Tibial nerve (tissue), 4 donors: ENCODE measurements at regions not wholly inside any gene's neighbourhood (a gene's known extent, or its start where the extent isn't known, plus 50 kb on each side); places are given as distances from the start of the nearest gene placed in this dataset.

ENCODE experiments used
- EP300 ChIP-seq, 2 donors: sonication (generic); formaldehyde crosslinking; IDR thresholded peaks; one replicate each; pipeline ENCODE4 v1.6.1; 2017; ENCODE audit warnings: antibody characterized with exemption in 2 of 2, mild to moderate bottlenecking in 1 of 2
- POLR2A ChIP-seq, 2 donors: fragments of 450-650 bp; IDR thresholded peaks; one replicate each; pipeline ENCODE4 v1.6.1; 2017; ENCODE audit warnings: antibody characterized with exemption in 2 of 2, mild to moderate bottlenecking in 2 of 2, moderate library complexity in 2 of 2
- TF ChIP-seq, protein P1 (sequence below), 5 experiments: fragments of 200-600 bp in 3 of 5; fragments of 450-650 bp in 2 of 5; sonication (generic) in 3 of 5; IDR thresholded peaks; one replicate each; pipeline ENCODE4 v1.5.1; 2016 to 2019; ENCODE audit warnings: antibody characterized with exemption in 5 of 5, mild to moderate bottlenecking in 3 of 5, moderate library complexity in 2 of 5

- TF ChIP-seq, protein P1, sequence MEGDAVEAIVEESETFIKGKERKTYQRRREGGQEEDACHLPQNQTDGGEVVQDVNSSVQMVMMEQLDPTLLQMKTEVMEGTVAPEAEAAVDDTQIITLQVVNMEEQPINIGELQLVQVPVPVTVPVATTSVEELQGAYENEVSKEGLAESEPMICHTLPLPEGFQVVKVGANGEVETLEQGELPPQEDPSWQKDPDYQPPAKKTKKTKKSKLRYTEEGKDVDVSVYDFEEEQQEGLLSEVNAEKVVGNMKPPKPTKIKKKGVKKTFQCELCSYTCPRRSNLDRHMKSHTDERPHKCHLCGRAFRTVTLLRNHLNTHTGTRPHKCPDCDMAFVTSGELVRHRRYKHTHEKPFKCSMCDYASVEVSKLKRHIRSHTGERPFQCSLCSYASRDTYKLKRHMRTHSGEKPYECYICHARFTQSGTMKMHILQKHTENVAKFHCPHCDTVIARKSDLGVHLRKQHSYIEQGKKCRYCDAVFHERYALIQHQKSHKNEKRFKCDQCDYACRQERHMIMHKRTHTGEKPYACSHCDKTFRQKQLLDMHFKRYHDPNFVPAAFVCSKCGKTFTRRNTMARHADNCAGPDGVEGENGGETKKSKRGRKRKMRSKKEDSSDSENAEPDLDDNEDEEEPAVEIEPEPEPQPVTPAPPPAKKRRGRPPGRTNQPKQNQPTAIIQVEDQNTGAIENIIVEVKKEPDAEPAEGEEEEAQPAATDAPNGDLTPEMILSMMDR (IDR thresholded peaks at IDR 0.05) = no peak
- no peak for TF ChIP-seq POLR2A (IDR thresholded peaks at IDR 0.05)
- no peak for TF ChIP-seq EP300 (IDR thresholded peaks at IDR 0.05)
These were observed 392.9 kb upstream of the PFKP start for GRCh38 chr10:2674451-2674850.
